DMS53 (cell line): ENCODE measurements at regions not wholly inside any gene's neighbourhood (a gene's known extent, or its start where the extent isn't known, plus 50 kb on each side); places are given as distances from the start of the nearest gene placed in this dataset.

Source experiments
- DNase-seq: peaks from one replicate; lab custom pipeline; 2025; lab: John Stamatoyannopoulos, UW

DNA sequence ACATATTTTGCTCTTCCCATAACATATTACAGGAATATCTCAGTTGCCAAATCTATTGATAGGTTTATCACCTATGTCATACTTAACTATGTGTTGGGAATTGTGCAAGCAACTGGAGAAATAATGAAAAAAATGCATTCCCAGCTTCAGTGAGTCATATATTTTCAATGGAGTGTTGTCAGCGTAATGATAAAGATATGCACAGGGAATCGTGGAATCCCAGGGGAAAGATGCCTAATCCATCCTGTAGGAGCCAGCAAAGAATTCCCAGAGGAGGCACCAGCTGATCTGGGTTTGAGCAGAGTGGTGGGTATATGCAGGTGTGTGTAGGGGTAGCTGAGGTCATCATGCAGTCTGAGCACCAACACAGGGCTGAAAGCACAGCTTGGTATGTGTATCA is 213.3 kb upstream of the DAB1 start:
- DNase-seq: no peak

DNA sequence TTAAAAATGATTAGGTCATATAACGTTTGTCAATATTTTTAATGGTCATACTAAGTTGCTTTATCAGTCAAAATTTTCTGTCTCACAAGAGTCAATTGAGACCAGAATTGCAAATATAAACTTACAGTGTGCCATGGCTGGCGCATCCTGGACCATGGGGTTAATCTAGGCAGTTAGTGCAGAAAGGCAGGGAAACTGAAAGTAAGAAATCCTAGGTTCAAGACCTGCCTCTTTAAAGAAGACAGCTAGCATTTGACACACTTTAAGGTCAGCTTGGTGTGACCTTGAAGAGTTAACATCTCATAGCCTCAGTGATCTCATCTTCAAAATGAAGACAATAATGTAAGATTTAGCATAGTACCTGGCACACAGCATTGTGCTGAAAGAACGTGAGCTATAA is 210.0 kb upstream of the DAB1 start:
- DNase-seq: no peak

DNA sequence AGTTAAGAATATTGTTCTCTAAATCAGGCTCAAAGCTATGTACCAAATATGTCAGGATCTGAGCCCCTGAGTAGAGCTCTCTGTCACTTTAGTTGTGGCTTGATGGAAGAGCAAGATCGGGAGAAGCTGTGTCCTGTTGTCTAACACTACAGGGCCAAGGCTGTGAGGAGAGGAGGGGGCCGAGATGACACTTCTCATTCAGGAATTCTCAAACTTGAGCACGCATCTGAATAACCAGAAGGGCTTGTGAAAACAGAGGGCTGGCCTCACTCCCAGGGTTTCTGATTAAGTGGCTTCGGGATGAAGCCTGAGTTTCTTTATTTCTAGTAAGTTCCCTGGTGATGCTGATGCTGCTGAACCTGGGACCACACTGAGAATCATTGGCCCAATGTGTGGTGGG is 209.2 kb upstream of the DAB1 start:
- DNase-seq: no peak

DNA sequence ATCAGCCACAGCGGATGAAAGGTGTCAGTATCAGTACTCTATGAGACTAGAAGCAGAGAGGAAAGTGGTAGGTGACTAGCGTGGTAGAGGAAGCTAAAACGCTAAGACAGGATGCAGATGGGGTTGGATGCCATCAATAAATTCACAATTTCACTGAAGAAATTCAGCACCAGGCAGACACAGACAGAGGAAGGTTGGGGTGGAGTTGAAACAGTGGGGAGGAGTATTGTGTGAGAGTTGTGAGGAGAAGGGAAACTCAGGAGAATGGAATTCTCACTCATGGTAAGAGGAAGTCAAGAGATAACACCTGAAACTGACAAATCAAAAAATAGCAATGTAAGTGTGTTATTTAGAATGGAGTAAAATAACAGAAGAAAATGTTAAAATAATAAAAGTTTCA is 208.5 kb upstream of the DAB1 start:
- DNase-seq: no peak

DNA sequence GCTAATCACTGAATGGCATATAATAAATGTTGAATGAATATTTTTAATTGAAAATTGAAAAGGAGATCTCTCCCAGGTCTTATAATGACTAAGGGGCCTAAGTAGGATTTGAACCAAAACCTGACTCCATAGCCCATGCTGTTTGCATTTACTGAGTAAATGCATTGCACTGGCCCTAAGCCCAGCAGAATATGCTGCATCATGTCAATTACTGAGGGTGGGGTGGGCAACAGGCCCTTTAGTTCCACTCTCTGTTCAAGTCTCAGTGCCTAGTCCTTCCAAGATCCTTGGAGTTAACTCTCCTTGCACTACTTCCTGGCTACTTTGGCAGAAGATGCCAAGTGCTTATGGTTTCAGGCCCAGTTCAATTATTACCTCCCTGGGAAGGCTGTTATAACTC is 203.8 kb upstream of the DAB1 start:
- DNase-seq: no peak

DNA sequence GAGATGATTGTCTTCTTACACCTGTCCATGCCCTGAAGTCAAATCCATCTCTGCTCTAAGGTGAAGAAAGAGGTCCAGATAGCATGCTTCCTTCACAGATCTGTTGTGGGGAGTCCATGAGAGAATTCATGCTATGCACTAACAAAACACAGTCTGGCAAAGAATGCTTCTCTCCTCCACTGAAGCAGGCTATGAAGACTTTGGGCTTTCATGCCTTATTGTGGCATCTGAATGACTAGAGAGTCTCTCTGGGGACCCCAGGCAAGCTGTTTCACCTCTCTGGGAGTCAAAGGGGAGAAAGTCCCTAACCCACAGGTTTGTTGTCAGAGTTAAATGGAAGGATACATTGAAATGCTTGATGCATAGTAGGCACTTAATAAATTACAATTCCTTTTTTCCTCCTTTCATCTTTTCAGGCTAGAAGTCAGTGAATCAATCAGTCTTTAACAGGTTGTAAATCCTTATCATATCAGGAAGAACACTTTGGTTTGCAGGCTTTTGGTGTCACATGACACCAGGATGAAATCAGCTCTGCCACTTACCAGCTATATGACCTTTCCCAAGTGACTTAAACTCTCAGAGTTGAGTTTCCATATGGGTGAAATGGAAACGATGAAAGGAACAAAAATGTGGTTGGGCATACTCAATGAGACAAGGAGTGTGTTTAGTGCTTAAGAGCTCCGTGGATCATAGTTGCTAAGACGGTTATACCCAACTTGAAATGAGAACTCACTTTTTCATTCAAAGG is 200.1 kb upstream of the DAB1 start:
- no peak for DNase-seq

DNA sequence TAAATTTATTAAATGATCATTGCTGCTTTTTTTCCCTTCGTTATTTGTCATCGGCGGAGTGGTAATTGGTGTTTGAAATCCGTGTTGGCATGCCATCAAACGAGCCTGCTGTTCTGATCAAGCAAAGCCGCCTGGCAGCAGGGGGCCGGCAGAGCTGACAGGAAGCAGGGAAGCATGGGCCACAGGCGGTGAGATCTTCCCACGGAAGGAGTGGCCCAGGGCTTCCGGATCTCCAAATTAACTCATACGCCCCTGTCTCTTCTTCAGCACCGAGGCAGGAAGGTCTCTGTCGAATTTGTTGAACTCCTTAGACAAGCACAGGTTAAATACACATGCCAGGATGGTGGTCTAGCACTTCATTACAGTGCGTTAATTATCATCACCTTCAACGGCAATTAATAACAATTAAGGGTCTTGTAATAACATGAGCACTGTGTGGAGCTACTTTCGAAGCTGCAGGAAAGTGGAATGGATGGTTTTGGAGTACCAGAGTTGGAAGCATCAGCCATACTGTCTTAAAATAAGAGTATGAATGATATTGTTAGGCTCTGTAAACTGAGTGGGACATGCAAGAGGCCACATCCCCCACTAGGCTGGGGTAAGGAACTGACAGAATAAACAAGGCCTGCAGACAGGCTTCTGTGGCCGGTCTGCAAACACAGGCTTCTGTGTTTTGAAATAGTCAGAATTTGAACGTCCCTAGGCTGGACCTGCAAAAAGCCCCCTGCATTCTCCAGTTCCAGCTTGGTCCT is 199.4 kb upstream of the DAB1 start:
- no peak for DNase-seq

DNA sequence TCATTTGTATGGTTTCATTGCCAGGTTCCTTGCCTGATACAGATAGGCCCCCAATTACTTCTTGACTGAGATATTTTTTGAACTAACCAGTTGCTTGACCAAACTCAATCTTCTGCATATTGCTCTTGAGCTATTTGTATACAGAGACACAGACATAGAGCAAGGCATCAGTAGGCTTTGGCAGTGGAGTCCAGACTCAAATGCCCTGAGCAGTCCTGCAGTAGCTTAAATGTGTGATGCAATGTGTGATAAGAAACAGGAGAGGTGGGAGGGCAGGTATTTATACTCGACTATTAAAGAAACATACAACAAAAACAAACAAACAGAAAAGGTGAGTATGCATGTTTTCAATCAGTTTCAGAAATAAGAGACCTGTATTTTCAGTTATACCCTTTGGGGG is 197.9 kb upstream of the DAB1 start:
- DNase-seq: no peak

DNA sequence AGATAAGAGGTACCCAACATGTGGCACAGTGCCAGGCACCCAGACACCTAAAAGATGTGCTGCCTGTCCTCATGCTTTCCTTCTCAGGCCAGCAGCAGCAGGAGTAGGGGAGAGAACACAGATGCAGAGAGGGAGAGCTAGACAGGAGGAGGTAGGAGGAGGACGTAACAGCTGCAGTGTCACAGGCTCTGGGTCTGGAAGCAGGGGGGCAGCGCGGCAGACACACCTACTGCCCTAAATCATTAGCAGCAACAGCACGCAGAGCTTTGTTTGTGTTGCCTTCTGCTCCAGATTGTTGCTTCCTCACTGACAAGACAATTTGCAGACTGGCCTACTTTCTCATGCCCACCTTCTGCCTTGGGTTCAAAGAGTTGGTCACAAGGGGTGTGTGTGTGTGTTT is 196.7 kb upstream of the DAB1 start:
- DNase-seq: no peak

DNA sequence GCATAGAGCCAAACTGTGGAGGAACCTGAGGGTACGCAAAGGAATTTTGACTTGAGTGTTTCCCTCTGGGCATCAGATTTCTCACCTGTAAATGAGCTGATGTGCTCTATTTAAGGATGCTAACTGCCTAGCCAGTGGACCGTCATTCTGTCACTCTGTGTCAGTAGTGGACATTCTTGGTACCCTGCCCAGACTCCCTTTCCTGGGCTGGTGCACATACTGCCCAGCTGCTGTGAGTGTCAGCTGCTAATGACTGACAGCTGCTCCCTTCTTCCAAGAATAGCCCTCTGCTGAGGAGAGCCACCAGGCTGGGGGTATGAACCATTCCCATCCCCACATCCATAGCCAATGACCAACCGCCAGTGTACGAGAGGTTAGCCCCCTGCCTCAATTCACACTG is 193.1 kb upstream of the DAB1 start:
- DNase-seq: no peak

DNA sequence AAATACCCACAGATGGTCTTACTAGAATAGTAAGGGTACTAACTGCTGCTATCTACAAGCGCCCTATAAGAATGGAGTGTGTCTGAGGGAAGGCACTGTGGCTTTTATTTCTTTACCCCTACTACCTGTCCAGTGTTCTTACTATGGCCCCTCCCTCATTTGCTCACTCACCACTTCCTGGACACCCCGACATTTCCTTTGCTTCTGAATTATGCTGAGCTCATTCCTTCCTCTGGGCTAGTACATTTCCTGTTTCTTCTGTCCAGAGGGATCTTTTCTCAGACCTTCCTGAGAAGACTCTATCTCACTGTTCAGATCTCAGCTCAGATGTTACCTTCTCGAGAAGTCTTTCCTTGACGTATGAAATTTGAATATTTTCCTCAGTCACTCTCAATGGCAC is 192.1 kb upstream of the DAB1 start:
- DNase-seq: no peak

DNA sequence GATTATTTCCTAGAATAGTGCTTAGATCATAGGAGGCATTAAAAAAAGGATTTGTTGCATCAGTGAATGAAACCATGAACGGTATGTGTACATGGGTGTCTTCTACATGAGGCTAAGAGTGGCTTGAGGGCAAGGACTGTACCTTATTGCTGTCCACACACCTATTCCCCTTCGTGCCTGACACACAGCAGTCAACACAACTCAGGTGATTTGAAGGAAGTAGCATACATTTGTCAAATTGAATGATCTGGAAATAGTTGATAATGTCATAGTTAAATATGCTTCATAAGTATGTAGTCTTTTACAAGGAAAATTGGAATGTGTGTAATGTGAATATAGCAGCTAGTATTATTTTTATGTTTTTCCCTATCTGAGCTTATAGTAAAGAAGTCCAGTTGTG is 189.0 kb upstream of the DAB1 start:
- DNase-seq: no peak

DNA sequence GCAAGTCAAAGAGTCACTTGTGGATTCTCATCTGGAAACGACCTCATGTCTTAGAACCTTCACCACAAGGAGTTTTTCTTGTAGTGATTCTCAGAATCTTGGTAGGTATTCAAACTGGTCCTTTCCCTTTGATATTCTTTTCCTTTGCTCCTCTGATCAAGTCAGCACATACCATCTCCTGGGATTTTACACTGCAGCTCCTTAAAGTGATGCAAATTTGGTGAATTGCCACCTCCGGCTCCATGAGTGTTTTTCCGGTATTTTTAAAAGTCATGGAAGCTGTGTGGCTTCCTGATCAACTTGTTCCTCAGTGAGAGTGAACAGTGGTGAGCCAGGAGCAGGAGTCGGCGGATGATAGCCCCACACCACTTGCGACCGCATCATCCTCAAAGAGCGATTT is 182.1 kb upstream of the DAB1 start:
- DNase-seq: no peak

DNA sequence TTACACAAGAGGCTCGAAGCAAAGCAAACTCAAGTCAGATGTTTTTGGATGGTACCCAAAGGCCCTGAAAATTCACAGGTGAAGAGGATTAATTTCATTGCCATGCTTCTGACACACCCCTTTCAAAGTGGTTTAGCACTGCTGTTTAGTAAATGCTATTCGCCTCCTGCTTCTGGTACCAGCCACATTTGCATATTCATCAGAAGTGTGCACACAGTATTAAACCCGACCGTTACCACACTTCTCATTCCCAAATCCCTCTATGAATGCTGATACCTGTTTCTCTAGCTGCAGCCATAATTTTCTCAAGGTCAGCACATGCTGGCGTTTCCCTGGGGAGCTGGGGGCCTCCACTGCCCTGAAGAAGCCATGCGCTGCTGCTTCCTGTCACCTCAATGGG is 179.8 kb upstream of the DAB1 start:
- no peak for DNase-seq

DNA sequence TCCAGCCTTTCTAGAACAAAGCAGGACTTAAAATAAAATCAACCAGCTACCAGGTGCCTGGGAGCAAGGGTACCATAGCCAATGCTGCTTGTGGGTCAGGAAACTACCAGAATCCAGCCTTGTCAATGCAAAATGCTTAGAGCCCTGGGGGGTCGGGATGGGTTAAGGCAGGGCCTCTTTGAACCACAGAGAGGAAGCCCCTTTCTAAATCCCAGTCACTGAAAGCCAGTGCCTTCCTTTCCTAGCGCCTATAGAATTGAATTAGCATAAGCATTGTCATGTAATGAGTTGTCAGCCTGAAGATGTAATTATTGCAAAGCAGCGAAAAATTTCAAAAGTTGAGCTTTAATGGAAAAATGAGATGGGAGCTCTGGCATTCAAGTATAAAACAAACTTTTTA is 176.6 kb upstream of the DAB1 start:
- DNase-seq: no peak

DNA sequence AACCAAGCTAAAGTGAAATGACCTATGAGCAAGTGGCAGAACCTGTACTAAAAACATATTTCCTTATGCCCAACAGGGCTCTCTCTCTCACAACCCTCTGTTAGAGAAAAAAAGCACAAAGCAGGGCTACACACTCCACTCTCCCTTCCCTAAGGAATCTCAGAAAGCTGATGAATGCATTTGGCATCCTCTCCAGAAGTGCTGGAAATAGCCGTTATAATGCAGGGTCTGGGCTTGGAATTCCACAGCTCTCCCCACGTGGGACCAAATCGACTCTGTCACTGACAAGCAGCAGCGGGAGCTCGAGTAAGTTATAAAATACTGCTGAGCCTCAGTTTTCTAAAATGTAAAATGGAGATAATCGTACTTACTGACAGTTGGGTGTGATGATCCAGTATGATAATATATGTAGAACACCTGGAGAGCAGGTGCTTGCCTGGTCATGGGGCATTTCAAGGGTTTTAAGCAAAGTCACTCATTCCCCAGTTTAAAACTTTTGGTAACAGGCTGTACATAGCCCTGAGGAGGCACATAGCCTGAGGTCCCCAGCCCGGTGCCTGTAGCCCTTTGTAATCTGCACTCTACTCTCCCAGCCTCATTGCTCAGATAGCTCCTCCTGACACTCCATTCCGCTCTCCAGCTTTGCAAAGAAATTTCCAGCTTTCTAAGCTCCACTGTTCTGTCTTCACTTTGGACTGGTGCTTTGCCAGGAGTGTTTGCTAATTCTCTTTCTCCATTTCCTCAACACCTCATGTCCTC is 175.6 kb upstream of the DAB1 start:
- no peak for DNase-seq

DNA sequence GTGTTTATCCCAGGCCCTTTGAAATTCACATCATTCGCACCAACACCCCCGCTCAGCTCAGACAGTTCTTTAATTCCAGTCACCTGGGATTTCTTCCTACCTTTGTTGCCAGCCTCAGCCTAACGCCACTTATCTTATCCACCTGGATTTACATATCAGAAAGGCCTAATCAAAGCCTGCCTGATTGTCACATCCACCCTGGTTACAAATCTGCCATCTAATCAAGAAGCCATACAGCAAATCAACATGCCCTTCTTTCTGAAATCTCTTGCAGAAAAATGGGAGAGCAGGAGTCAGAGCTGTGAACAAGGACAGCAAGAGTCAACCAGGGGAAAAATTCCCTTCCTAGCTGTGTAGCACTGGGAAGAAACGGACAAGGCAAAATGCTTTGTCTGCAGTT is 173.2 kb upstream of the DAB1 start:
- DNase-seq: no peak

DNA sequence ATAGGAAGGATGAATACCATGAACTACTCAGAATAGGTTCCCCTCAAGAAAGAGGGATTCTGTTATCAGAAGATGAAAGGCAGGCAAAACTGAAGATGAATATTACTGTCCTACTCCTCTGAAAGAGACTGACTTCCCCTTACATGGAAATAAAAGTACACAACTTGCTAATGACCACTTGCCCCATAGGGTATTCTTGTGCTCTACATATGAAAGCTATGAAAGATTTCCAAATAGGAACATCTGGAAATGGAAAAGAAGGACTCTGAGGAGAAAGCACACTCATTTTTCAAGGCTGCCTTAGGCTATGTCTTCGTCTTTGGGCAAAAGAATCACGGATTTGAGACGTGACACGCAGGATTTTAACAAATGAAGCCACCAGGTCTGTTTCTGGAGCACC is 170.1 kb upstream of the DAB1 start:
- DNase-seq: no peak

DNA sequence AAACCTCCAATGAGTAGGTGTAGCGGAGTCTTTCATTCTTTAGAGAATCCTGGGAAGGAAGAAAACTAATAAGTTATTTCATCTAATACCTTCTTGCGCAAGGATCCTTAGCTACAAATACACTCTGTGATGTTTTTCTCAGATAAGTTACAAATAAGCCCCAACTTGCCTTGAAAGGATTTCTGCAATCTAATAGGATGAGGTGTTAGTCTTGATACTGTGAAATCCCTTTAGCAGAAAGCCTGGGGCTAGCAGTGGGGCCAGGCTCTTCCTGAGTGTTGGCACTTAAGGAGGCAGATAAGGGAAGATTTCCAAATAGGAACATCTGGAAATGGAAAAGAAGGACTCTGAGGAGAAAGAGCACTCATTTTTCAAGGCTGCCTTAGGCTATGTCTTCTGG is 168.0 kb upstream of the DAB1 start:
- no peak for DNase-seq

DNA sequence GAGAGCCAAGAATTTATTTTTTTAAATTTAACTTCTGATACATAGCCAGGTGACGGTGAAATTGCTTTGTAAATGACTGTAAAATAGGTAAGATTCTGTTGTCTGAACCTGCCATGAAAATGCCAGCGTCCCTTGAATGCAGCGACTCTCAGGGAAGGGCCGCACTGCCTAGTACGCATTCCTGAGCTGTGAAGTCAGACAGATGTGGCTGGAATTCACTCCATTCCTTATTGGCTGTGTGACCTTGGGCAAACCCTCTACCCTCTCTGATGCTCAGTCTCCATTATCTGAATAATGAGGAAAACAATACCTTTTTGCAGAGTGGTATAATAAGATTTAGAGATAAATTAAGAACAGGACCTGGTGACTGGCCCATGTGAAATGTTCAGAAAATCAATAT is 167.1 kb upstream of the DAB1 start:
- DNase-seq: no peak

DNA sequence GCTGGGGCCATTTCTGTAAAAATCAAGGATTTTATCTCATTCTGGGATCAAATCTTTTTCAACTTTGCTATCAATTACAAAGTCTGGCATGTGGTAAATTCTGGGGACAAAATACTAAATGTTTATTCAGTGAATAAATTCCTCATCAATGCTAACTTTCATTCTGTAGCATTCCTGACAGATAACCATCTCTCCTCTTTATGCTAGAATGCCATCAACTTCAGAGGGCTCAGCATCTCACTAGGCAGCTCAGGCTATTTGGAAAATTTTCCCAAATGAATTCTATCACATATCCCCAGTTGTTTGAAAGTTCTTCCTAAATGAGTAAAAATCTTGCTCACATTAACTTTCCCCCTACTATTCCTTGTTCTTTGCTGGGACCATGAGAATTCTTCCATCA is 163.0 kb upstream of the DAB1 start:
- DNase-seq: no peak

DNA sequence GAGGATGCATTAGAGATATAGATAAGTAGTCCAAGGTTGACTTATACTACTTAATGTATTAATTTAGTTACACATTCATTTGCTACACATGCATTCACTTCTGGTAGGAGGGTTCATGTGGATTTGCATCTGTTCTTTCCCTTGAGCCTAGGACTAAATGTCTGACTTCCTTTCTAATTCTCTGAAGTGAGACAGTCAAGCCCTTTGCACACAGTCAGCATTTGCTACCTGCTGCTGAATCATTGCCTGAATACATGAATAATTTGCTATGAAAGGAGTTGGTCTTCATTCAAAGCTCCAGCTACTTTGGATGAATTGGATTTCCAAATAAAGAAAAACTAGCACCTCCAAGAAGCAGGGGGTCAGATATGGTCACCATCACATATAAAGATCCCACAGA is 154.8 kb upstream of the DAB1 start:
- no peak for DNase-seq

DNA sequence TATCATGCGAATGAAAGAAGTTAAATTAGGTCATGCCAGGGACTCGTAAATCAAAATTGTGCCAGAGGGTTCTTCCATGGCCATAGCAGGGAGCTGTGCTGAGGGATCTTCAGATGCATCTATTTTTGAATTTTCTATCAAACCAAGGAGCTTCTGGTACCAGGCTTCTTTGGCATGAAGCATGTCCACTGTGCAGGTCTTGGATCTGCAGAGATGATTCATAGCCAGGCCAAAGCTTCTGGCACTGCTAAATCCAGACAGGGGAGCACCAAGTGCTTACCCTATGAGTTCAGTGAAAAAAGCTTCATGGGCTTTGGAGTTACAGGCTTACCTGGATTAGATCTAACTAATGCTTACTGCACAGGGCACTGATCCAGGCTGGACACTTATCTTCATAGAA is 154.2 kb upstream of the DAB1 start:
- DNase-seq: no peak
